ENCODE measurements at regions not wholly inside any gene's neighbourhood (a gene's known extent, or its start where the extent isn't known, plus 50 kb on each side); places are given as distances from the start of the nearest gene placed in this dataset.

GRCh38 chr4:113849771-113850170 lies 88.2 kb upstream of the CAMK2D start:
- no peak for DNase-seq (ENCODE audit: low read depth)

DNA sequence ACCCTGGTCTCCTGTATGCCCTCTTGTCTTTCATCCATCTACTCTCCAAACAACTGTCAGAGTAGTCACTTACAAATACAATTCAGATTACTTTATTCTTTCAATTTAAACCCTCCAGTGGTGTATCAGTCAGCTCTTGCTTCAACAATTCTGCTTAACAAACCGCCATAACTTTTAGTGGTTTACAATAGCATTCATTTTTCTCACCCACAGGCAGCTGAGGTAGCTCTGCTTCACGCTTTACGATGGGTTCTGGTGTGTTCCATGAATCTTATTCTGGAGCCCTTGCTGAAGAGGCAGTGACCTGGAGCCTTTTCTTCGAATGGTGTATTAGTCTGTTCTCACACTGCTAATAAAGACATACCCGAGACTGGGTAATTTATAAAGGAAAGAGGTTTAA lies 86.2 kb upstream of the CAMK2D start:
- no peak for DNase-seq (ENCODE audit: low read depth)

- DNase-seq (ENCODE audit: low read depth): no peak
Measured at GRCh38 chr4:113846433-113846832, 84.9 kb upstream of the CAMK2D start.

DNA sequence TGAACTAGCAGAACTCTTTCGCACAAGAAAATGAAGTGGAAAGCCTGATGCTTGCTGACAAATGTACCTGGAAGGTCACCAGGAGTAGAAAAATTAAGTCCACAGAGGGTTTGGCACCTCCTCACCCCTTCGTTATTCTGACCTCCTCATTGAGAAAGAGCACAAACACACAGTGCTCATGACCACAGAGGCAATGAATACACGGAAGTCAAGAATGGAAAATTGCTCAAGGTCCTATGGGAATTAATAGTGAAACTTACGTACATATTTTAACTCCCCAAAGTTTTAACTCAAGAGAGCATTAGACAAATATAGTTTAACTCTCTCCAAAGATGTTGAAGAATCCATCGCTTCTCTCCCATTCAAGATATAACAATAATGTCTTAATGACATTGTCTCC lies 83.6 kb upstream of the CAMK2D start:
- DNase-seq (ENCODE audit: low read depth): no peak

DNA sequence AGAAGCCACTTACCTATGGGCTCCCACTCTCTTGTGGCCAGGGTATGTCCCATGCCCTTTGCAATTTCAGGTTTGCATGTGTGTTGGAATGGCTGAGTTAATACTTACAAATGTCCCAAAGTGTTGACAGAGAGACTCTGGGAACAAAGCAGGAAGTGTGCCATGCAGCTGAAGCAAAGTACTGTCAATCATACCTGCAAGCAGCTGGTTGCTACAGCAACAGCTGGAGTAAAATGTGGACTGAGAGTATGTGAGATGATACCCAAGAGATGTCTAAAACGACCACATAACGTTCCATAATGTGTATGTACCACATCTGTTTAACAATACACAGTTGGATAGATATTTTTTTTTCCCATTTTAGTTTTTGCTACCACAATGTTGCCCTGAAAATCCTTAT lies 82.8 kb upstream of the CAMK2D start:
- DNase-seq (ENCODE audit: low read depth): no peak

DNA sequence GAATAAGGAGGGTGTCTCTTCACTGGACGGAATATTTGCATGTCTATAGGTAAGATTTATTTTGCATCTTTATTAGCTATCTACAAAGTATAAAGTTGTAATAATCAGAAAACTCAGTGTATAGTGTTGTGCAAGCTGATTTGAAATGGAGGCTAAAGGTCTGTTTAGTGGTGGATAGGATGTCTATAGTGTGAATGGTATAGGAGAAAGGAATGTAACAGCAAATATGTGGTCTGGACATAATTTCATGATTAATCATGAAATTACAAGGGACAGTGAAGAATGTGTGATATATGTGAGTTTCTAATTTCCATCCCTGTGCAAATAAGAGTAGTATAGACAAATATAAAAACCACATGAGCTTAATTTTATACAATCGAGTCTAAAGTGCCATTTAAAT lies 79.3 kb upstream of the CAMK2D start:
- DNase-seq (ENCODE audit: low read depth): no peak

GRCh38 chr4:113838460-113838859 lies 76.9 kb upstream of the CAMK2D start:
- no peak for DNase-seq (ENCODE audit: low read depth)

- peak; percentile 74 for DNase-seq (ENCODE audit: low read depth)
Measured at GRCh38 chr4:113837397-113837796, 75.9 kb upstream of the CAMK2D start.

DNA sequence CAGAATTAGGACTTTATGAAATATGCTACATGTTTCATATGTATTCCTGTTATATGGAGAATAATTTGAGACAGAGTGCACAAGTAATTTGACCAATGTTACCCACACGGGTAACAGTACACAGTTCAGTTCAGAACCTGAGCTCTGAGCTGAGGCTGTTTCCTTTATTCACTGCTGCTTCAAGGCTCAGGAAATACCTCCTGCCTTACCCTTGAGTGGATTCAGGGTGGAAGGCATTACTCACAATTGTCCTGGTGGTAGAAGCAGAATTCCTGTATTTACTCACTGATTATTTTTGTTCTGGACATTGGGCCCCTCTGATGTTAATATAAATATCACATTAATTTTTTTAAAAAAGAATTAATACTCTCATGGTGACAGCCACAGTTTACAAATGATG lies 73.5 kb upstream of the CAMK2D start:
- DNase-seq (ENCODE audit: low read depth): no peak

- DNase-seq (ENCODE audit: low read depth): no peak
Measured at GRCh38 chr4:113834298-113834697, 72.8 kb upstream of the CAMK2D start.

DNA sequence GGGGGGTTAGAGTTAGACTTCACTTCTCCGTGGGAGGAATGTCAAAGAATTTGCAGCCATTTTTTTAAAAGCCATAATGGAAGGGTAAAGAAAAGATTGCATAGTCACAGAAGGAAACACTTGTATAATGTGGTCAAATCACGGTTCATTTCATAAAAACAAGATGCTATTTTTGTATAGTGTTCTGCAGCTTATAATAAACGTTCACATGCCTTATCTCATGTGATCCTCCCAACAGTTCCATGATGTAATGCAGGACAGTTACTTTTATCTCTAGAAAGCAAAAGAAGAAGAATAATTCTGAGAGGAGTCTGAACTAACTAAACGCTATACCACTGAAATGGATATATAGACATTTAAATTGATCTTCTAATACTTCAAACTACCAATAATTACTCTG lies 71.3 kb upstream of the CAMK2D start:
- DNase-seq (ENCODE audit: low read depth): no peak

DNA sequence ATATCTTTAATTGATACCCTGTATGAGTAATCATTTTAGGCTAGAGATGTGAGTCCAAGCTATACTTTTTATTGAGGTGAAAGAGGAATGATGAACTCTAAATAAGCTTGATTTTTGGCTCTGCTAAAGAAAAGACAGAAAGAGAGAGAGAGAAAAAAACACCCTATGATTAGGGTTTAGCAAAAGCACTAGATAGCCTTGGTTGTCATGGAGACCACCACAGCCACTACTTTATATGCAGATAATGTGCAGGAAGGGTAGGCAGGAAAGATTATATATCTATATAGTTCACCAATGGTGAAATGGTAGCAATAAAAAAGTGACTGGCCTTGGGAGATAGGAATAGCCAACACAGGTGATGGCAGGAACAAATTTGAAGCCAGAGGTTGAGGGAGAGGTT lies 69.9 kb upstream of the CAMK2D start:
- DNase-seq (ENCODE audit: low read depth): no peak

- no peak for DNase-seq (ENCODE audit: low read depth)
Measured at GRCh38 chr4:113828702-113829101, 67.2 kb upstream of the CAMK2D start.

DNA sequence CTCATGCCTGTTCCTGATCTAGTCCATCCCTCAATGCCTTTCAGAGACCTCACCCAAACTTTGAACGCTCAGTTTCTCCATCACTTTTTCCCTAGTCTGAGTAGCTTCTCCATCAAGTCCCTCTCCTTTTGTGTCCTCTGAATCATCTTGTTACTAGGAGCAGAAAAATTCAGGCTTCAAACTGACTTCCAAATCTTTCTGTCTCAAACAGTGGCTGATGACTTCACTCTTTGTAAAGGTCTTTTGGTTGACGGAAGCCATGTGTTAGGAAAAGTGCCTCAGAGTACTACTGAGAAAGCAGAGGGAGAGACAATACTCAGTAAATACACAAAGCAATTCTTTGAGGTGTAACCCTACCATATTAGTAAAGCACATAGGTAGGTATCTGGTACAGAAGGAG lies 65.7 kb upstream of the CAMK2D start:
- DNase-seq (ENCODE audit: low read depth): peak; percentile 41

DNA sequence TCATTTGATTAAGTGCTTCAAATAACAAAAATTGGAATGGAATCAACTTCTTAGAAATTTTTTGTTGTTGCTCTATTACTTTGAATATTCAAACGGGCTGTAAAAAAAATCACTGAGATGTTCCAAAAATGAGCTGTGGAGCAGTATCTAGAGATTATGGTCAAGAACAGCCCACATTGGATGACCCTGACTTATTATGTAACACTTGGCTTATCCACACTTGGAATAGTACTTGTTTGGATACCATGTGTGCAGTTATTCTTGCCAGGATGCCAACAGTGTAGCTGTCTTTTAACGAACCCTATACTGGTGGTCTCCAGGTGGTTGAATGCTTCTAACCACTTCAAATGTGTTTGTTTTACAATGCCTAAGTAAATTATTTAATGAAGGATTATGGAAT lies 64.9 kb upstream of the CAMK2D start:
- DNase-seq (ENCODE audit: low read depth): no peak

DNA sequence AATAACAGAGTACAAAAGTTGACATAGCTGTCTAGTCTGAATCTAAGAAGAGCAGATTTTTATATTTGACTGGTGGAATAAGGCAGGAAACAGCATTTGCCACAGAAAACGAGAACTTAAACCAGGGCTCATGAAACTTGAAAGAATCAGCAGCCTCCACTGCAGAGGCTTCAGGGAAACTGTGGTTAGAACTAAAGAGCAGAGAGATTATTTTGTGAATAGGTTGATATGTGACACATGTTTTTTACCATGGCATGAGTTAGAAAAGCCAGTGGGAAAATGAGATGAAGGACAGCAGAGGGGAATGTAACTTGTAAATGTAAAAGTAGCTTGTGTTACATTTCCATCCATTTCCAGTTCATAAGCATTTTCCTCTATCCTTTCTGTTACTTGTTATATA lies 63.7 kb upstream of the CAMK2D start:
- DNase-seq (ENCODE audit: low read depth): no peak

- DNase-seq (ENCODE audit: low read depth): no peak
Measured at GRCh38 chr4:113824396-113824795, 62.9 kb upstream of the CAMK2D start.

DNA sequence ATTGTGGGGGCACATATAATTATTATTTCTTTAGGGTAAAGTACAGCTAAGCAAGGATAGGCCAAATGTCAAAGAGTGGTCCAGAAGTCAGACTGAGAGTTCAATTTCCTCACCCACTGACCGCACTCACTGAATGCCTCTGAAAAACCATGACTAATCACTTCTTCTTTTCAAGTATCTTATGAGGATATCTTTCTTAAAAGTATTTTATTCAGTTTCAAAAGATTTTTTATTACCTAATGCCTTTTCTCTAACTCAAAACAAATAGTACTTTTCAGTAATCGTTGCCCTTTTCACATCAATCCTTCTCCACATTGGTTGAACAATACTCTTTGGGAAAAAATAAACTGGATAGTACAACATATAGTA lies 61.7 kb upstream of the CAMK2D start:
- DNase-seq (ENCODE audit: low read depth): no peak

DNA sequence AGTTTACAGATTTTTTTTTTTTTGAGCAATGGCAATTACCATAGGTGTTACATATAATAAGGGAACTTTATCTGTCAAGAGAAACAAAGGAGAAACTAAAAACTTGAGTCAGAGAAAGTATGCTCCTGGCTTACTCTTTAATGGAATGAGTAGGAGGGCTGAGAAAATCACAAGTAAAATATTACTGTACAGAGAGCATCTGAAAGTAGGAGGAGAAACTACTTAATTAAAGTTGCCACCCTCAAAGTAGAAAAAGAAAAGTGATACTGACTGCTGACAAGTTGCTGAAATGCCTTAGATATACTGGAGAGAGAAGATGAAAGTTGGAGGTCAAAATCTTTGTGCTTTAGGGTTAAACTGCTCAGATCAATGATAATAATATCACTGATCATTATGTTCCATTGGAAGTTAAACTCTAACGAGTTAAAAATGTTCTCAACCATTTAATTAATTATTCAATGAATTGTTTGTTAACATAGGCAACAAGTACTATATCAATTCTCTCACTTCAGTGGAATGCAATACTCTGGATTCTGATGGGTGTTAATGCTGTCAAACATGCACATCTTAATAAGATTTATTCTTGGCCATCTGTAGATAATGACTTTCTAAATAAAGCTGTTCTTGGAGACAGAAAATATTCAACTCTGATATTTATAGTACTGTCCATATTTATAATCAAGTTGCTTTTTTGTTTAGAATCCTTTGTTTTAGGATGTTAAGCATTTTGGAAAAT lies 61.2 kb upstream of the CAMK2D start:
- no peak for DNase-seq (ENCODE audit: low read depth)

DNA sequence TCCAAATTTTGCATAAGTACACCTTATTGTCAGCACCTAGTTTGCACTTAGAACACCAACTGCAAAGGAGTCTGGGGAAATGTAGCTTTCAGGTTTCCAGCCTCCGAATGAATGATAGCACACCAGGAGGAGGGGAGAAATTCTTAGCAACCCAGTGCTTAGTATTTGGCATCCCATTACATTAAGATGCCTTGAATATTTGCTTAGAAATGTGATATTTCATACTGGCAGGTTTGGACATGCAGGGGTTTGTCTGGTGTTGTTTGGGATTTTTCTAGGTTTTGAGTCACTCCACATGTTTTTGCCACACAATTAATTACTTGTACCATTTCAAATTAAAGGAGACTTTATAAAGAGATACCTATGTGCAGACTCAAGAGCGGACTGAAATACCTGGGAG lies 60.3 kb upstream of the CAMK2D start:
- no peak for DNase-seq (ENCODE audit: low read depth)

- no peak for DNase-seq (ENCODE audit: low read depth)
Measured at GRCh38 chr4:113820108-113820507, 58.6 kb upstream of the CAMK2D start.

DNA sequence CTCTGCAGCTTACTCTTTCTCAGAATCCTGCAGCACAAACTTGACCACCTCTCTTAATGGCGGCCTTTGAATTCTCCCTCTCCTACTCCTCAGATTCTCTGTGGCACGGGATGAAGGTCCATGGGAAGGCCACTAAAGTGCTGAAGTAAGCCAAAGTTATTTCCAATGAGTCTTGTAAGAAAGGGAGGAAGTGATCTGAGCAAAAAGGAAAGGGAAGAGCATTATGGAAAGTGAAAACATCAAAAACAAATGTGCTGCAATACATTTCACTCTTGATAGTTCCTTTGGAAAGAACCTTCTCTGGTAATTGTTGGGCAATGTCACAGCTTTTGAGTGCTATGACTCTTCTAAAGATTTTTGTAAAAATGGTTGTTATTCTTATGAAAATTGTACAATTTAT lies 54.3 kb upstream of the CAMK2D start:
- no peak for DNase-seq (ENCODE audit: low read depth)

GRCh38 chr4:113811359-113811758 lies 49.8 kb upstream of the CAMK2D start:
- no peak for DNase-seq (ENCODE audit: low read depth)

Data from GM04503 (cell line).